Neural progenitor cell (in vitro differentiated cells): ENCODE measurements at regions not wholly inside any gene's neighbourhood (a gene's known extent, or its start where the extent isn't known, plus 50 kb on each side); places are given as distances from the start of the nearest gene placed in this dataset.

Source experiments
- EZH2 ChIP-seq: fragments of 200-600 bp; sonication (generic); IDR thresholded peaks from 2 replicates; pipeline ENCODE4 v1.6.1; 2017; ENCODE audit warnings: antibody characterized with exemption, mild to moderate bottlenecking, moderate library complexity
- TF ChIP-seq, protein P1 (sequence below): fragments of 200-600 bp; sonication (generic); IDR thresholded peaks from 2 replicates; pipeline ENCODE4 v1.5.1; 2017; ENCODE audit warnings: antibody characterized with exemption, mild to moderate bottlenecking

DNA sequence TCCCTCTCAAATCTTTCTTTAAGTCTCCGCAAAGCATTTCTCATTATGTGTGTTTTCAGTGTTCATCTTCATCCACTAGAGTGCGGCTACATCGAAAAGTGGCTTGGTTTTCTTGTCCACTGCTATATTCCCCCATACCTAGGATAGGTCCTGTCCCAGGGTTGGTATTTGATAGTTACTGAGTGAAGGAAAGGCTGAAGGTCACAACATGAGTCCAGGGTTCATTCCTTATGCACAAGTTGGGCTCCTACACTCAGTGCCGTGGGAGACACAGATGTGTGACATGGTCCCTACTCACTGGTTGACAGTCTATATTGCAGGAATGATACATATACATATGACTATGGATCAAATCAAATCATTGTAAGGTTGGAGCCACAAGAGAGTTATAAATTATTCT is 55.4 kb upstream of the RELL1 start:
- TF ChIP-seq, protein P1, sequence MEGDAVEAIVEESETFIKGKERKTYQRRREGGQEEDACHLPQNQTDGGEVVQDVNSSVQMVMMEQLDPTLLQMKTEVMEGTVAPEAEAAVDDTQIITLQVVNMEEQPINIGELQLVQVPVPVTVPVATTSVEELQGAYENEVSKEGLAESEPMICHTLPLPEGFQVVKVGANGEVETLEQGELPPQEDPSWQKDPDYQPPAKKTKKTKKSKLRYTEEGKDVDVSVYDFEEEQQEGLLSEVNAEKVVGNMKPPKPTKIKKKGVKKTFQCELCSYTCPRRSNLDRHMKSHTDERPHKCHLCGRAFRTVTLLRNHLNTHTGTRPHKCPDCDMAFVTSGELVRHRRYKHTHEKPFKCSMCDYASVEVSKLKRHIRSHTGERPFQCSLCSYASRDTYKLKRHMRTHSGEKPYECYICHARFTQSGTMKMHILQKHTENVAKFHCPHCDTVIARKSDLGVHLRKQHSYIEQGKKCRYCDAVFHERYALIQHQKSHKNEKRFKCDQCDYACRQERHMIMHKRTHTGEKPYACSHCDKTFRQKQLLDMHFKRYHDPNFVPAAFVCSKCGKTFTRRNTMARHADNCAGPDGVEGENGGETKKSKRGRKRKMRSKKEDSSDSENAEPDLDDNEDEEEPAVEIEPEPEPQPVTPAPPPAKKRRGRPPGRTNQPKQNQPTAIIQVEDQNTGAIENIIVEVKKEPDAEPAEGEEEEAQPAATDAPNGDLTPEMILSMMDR: no peak
- no peak for TF ChIP-seq EZH2
